ENCODE measurements at regions not wholly inside any gene's neighbourhood (a gene's known extent, or its start where the extent isn't known, plus 50 kb on each side); places are given as distances from the start of the nearest gene placed in this dataset.

DNA sequence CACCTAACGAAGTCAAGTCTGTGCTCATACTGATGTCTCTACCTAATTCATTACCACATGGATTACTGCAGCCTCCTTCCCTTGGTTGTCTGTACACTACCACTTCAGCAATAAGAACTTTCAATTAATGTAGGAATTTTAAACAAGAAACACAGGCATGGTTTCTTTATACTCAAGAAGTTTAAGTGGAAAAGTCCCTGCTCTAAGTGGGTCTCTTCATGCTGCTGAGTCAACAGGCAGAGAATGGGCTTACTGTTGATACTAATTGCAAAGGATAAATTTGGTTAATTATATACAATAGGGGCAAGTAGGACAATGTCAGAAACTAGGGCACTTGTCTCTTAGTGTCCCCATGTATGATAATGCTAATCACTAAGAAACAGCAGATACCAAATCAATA, 392.6 kb downstream of the DSEL start:
- Histone ChIP-seq H3K23ac (ENCODE audit: insufficient read length) (no peak overlapping the region), H2BK20ac (ENCODE audit: low read length) (no peak overlapping the region), H3K79me2 (ENCODE audit: control insufficient read depth in 1 of 2, insufficient read depth in 2 of 2, low read length in 2 of 2) (no peaks in the 10 kb centered on the region), H2AFZ (ENCODE audit: low read length) (no peak overlapping the region), H3K18ac (ENCODE audit: extremely low read depth, low read length) (no peak overlapping the region), H4K20me1 (replicated peaks in 1 of 2; ENCODE audit: control insufficient read depth in 1 of 2, insufficient read depth in 2 of 2, low read length in 2 of 2) (no peaks in the 10 kb centered on the region), H3K27ac (ENCODE audit: low read depth, low read length) (no peak overlapping the region), H2BK12ac (ENCODE audit: low read depth, low read length) (no peak overlapping the region), H4K5ac (ENCODE audit: insufficient read length, low read depth, low read length) (no peak overlapping the region), H3K36me3 (ENCODE audit: control insufficient read depth in 2 of 4, insufficient read depth in 4 of 4, low read length in 3 of 4) (no peaks in the 10 kb centered on the region), H3K4ac (replicated peaks; ENCODE audit: insufficient read length, low read depth, low read length) (no peak overlapping the region), H3K14ac (ENCODE audit: insufficient read length) (no peak overlapping the region), H3K4me1 (replicated peaks in 1 of 4; ENCODE audit: control insufficient read depth in 3 of 4, insufficient read depth in 4 of 4, low read length in 3 of 4) (no peaks in the 10 kb centered on the region), H3K23me2 (ENCODE audit: low read depth, low read length) (no peaks in the 10 kb centered on the region), H4K8ac (ENCODE audit: extremely low read depth, insufficient read depth, low read length) (no peak overlapping the region), H3K56ac (replicated peaks; ENCODE audit: insufficient read length, low read depth, low read length) (no peak overlapping the region), H2BK5ac (ENCODE audit: low read depth, low read length) (no peak overlapping the region), H4K91ac (replicated peaks; ENCODE audit: insufficient read length, low read length) (no peak overlapping the region), H3K9ac (replicated peaks in 1 of 4; ENCODE audit: extremely low read depth in 1 of 4, low read depth in 3 of 4, low read length in 3 of 4) (no peak overlapping the region), H3K4me2 (ENCODE audit: insufficient read depth in 1 of 2, low read depth in 2 of 2, low read length in 2 of 2) (no peak overlapping the region), H2BK15ac (ENCODE audit: low read length) (no peak overlapping the region), H3K4me3 (ENCODE audit: extremely low read depth in 1 of 4, insufficient read depth in 2 of 4, low read depth in 3 of 4, low read length in 4 of 4) (no peak overlapping the region), H3K27me3 (replicated peaks in 1 of 4; ENCODE audit: control insufficient read depth in 3 of 4, extremely low read depth in 1 of 4, insufficient read depth in 3 of 4, low read length in 3 of 4) (no peaks in the 10 kb centered on the region), H3K9me3 (ENCODE audit: insufficient read depth in 2 of 2, low read depth in 1 of 2, low read length in 1 of 2) (no peaks in the 10 kb centered on the region; a peak in 2 of 4 replicates), H2AK5ac (ENCODE audit: low read depth, low read length) (no peak overlapping the region), H2BK120ac (replicated peaks; ENCODE audit: low read depth, low read length) (no peak overlapping the region), H3K79me1 (ENCODE audit: low read depth, low read length) (no peaks in the 10 kb centered on the region)
- CTCF ChIA-PET (ENCODE audit: partially characterized antibody) = no interaction called here
- DNase-seq (ENCODE audit: low read depth in 1 of 2, low spot score in 2 of 2) (no peak), FAIRE-seq (no peak)
- POLR2A ChIA-PET (ENCODE audit: partially characterized antibody) = no interaction called here
- WGBS, 2 experiments (ENCODE audit: extremely low coverage in 1 of 2, insufficient coverage in 1 of 2, insufficient read length in 1 of 2, insufficient replicate concordance in 2 of 2, low coverage in 1 of 2, low lambda C conversion rate in 2 of 2, missing lambda C conversion rate in 1 of 2) = 95% methylated on average over 1 of the region's 1 CpG; no CpG with 5 or more reads in 1 of the 2 experiments
- no peak for TF ChIP-seq KDM5A (IDR thresholded peaks at IDR 0.05; ENCODE audit: low read length)

All from H1 (cell line).